Vagina (tissue), 2 donors: ENCODE measurements at regions not wholly inside any gene's neighbourhood (a gene's known extent, or its start where the extent isn't known, plus 50 kb on each side); places are given as distances from the start of the nearest gene placed in this dataset.

ENCODE experiments used
- DNase-seq, 2 donors: peaks; one replicate each; pipeline ENCODE4 v3.0.0-alpha.2; 2017; ENCODE audit errors: extremely low spot score in 2 of 2
- H3K27ac ChIP-seq: fragments of 200-600 bp; sonication (generic); one replicate; pipeline ENCODE4 v1.5.1; 2019
- H3K27me3 ChIP-seq: fragments of 200-600 bp; sonication (generic); one replicate; pipeline ENCODE4 v1.5.1; 2019
- H3K36me3 ChIP-seq, 2 donors: fragments of 200-600 bp; sonication (generic); one replicate each; pipeline ENCODE4 v1.5.1; 2017 to 2019
- H3K4me1 ChIP-seq: fragments of 200-600 bp; sonication (generic); one replicate; pipeline ENCODE4 v1.5.1; 2019
- H3K4me3 ChIP-seq, 2 donors: fragments of 200-600 bp; sonication (generic); 1 replicate in 1 of 2; 2 replicates in 1 of 2; pipeline ENCODE4 v1.5.1; 2016 to 2019
- H3K9me3 ChIP-seq: fragments of 200-600 bp; sonication (generic); one replicate; pipeline ENCODE4 v1.5.1; 2019
- CTCF ChIP-seq, 3 experiments: fragments of 450-650 bp in 2 of 3; fragments of 200-600 bp in 1 of 3; sonication (generic) in 1 of 3; IDR thresholded peaks; one replicate each; pipeline ENCODE4 v1.5.1; 2017 to 2019; ENCODE audit warnings: antibody characterized with exemption in 3 of 3, mild to moderate bottlenecking in 2 of 3, moderate library complexity in 2 of 3
- POLR2A ChIP-seq, 2 donors: fragments of 450-650 bp; IDR thresholded peaks; one replicate each; pipeline ENCODE4 v1.6.1; 2017; ENCODE audit warnings: antibody characterized with exemption in 2 of 2, mild to moderate bottlenecking in 2 of 2, moderate library complexity in 2 of 2
- POLR2AphosphoS5 ChIP-seq, 2 donors: sonication (generic); formaldehyde crosslinking; IDR thresholded peaks; one replicate each; pipeline ENCODE4 v1.9.0; 2017; ENCODE audit warnings: antibody characterized with exemption in 2 of 2, mild to moderate bottlenecking in 2 of 2, low read depth in 1 of 2; ENCODE audit not compliant: insufficient read depth in 1 of 2
- intact Hi-C: fragments of 100-400 bp; cut with DNase I; formaldehyde crosslinking; loops from one replicate; pipeline ENCODE4 v1.15.1; 2023

- Histone ChIP-seq H3K27ac (no peak overlapping the region), H3K36me3 (no peaks in the 10 kb centered on the region), H3K4me3 (no peak overlapping the region), H3K9me3 (no peaks in the 10 kb centered on the region), H3K27me3 (no peaks in the 10 kb centered on the region), H3K4me1 (no peaks in the 10 kb centered on the region)
- no peak for TF ChIP-seq POLR2AphosphoS5 (IDR thresholded peaks at IDR 0.05; ENCODE audit: insufficient read depth in 1 of 2, low read depth in 1 of 2)
- no peak for TF ChIP-seq CTCF (IDR thresholded peaks at IDR 0.05)
- TF ChIP-seq POLR2A (IDR thresholded peaks at IDR 0.05): no peak
- no peak for DNase-seq
- intact Hi-C loops: no loop called here
Observed at GRCh38 chr3:6522191-6522590, 338.7 kb upstream of the GRM7 start.

GRCh38 chr3:6523043-6523442, 337.9 kb upstream of the GRM7 start:
- Histone ChIP-seq H3K27ac (no peak overlapping the region), H3K27me3 (no peaks in the 10 kb centered on the region), H3K36me3 (no peaks in the 10 kb centered on the region), H3K4me1 (no peaks in the 10 kb centered on the region), H3K4me3 (no peak overlapping the region), H3K9me3 (no peaks in the 10 kb centered on the region)
- intact Hi-C loops: no loop called here
- no peak for DNase-seq
- no peak for TF ChIP-seq POLR2A (IDR thresholded peaks at IDR 0.05)
- no peak for TF ChIP-seq POLR2AphosphoS5 (IDR thresholded peaks at IDR 0.05; ENCODE audit: insufficient read depth in 1 of 2, low read depth in 1 of 2)
- no peak for TF ChIP-seq CTCF (IDR thresholded peaks at IDR 0.05)

- no peaks in the 10 kb centered on the region for H3K4me1 ChIP-seq
- no peak overlapping the region for H3K27ac ChIP-seq
- no peak for DNase-seq
- intact Hi-C loops: no loop called here
- H3K9me3 ChIP-seq: no peaks in the 10 kb centered on the region
- H3K4me3 ChIP-seq: no peak overlapping the region
- no peaks in the 10 kb centered on the region for H3K36me3 ChIP-seq
- no peaks in the 10 kb centered on the region for H3K27me3 ChIP-seq
- TF ChIP-seq POLR2AphosphoS5 (IDR thresholded peaks at IDR 0.05; ENCODE audit: insufficient read depth in 1 of 2, low read depth in 1 of 2) (no peak), CTCF (IDR thresholded peaks at IDR 0.05) (no peak), POLR2A (IDR thresholded peaks at IDR 0.05) (no peak)
Observed at GRCh38 chr3:6524479-6524878, 336.4 kb upstream of the GRM7 start.

- Histone ChIP-seq H3K27me3 (no peaks in the 10 kb centered on the region), H3K36me3 (no peaks in the 10 kb centered on the region), H3K4me1 (no peaks in the 10 kb centered on the region), H3K4me3 (no peak overlapping the region), H3K27ac (no peak overlapping the region), H3K9me3 (no peaks in the 10 kb centered on the region)
- intact Hi-C loops: no loop called here
- TF ChIP-seq CTCF (IDR thresholded peaks at IDR 0.05) (no peak), POLR2AphosphoS5 (IDR thresholded peaks at IDR 0.05; ENCODE audit: insufficient read depth in 1 of 2, low read depth in 1 of 2) (no peak), POLR2A (IDR thresholded peaks at IDR 0.05) (no peak)
- DNase-seq: no peak
Observed at GRCh38 chr3:6526321-6526720, 334.6 kb upstream of the GRM7 start.

- H3K4me1 ChIP-seq: no peaks in the 10 kb centered on the region
- no peaks in the 10 kb centered on the region for H3K36me3 ChIP-seq
- no peaks in the 10 kb centered on the region for H3K27me3 ChIP-seq
- H3K27ac ChIP-seq: no peak overlapping the region
- H3K9me3 ChIP-seq: no peaks in the 10 kb centered on the region
- intact Hi-C loops: no loop called here
- no peak for TF ChIP-seq CTCF (IDR thresholded peaks at IDR 0.05)
- TF ChIP-seq POLR2A (IDR thresholded peaks at IDR 0.05): no peak
- no peak for TF ChIP-seq POLR2AphosphoS5 (IDR thresholded peaks at IDR 0.05; ENCODE audit: insufficient read depth in 1 of 2, low read depth in 1 of 2)
- no peak overlapping the region for H3K4me3 ChIP-seq
- no peak for DNase-seq
Observed at GRCh38 chr3:6526861-6527260, 334.1 kb upstream of the GRM7 start.
